Superior temporal gyrus (tissue), 1 donor: ENCODE measurements at regions not wholly inside any gene's neighbourhood (a gene's known extent, or its start where the extent isn't known, plus 50 kb on each side); places are given as distances from the start of the nearest gene placed in this dataset.

Experiments
- DNase-seq: peaks from one replicate; pipeline ENCODE4 v3.0.0-alpha.2; 2016; ENCODE audit errors: extremely low spot score

- DNase-seq, result no peak
These were observed 350.7 kb downstream of the GLRX3 start for GRCh38 chr10:130486906-130487305.

GRCh38 chr10:130487566-130487965 is 351.4 kb downstream of the GLRX3 start:
- no peak for DNase-seq

GRCh38 chr10:130489891-130490290 is 353.7 kb downstream of the GLRX3 start:
- no peak for DNase-seq

GRCh38 chr10:130491011-130491692 is 355.0 kb downstream of the GLRX3 start:
- no peak for DNase-seq

- no peak for DNase-seq
These were observed 355.5 kb downstream of the GLRX3 start for GRCh38 chr10:130491693-130492050.

- DNase-seq, result no peak
These were observed 356.2 kb downstream of the GLRX3 start for GRCh38 chr10:130492266-130492934.

GRCh38 chr10:130493021-130493420 is 356.8 kb downstream of the GLRX3 start:
- DNase-seq, result no peak

- DNase-seq, result no peak
These were observed 357.4 kb downstream of the GLRX3 start for GRCh38 chr10:130493446-130494145.

- DNase-seq, result no peak
These were observed 359.1 kb downstream of the GLRX3 start for GRCh38 chr10:130495116-130495862.

GRCh38 chr10:130495891-130496636 is 359.9 kb downstream of the GLRX3 start:
- peak; percentile 8 for DNase-seq

- DNase-seq, result no peak
These were observed 361.1 kb downstream of the GLRX3 start for GRCh38 chr10:130497056-130498010.

GRCh38 chr10:130498042-130498441 is 361.9 kb downstream of the GLRX3 start:
- no peak for DNase-seq

GRCh38 chr10:130498934-130499333 is 362.7 kb downstream of the GLRX3 start:
- DNase-seq, result no peak

GRCh38 chr10:130499541-130499940 is 363.4 kb downstream of the GLRX3 start:
- no peak for DNase-seq

GRCh38 chr10:130500261-130501000 is 364.2 kb downstream of the GLRX3 start:
- DNase-seq, result no peak

GRCh38 chr10:130507461-130507860 is 371.3 kb downstream of the GLRX3 start:
- DNase-seq, result no peak

GRCh38 chr10:130509881-130510689 is 373.9 kb downstream of the GLRX3 start:
- no peak for DNase-seq

- DNase-seq, result no peak
These were observed 374.6 kb downstream of the GLRX3 start for GRCh38 chr10:130510755-130511154.

- DNase-seq, result no peak
These were observed 375.6 kb downstream of the GLRX3 start for GRCh38 chr10:130511766-130512165.
